Fibroblast of the aortic adventitia (primary cell): ENCODE measurements at regions not wholly inside any gene's neighbourhood (a gene's known extent, or its start where the extent isn't known, plus 50 kb on each side); places are given as distances from the start of the nearest gene placed in this dataset.
"Not testable (repeated sequence)": the region's sequence is repeated elsewhere in the genome, so short reads cannot be mapped to it uniquely, and the experiment has no call there.

ENCODE experiments used
- DNase-seq: peaks from one replicate; pipeline ENCODE4 v3.0.0-alpha.2; 2010; ENCODE audit warnings: low read depth
- H3K4me3 ChIP-seq: 2 replicates; pipeline ENCODE4 v1.5.1; 2011; ENCODE audit warnings: low read depth, mild to moderate bottlenecking, control low read depth, low read length, moderate library complexity
- TF ChIP-seq, protein P1 (sequence below): IDR thresholded peaks from 2 replicates; pipeline ENCODE4 v1.5.1; 2011; ENCODE audit warnings: mild to moderate bottlenecking, low read length, control low read depth, inconsistent platforms; ENCODE audit not compliant: insufficient read depth

DNA sequence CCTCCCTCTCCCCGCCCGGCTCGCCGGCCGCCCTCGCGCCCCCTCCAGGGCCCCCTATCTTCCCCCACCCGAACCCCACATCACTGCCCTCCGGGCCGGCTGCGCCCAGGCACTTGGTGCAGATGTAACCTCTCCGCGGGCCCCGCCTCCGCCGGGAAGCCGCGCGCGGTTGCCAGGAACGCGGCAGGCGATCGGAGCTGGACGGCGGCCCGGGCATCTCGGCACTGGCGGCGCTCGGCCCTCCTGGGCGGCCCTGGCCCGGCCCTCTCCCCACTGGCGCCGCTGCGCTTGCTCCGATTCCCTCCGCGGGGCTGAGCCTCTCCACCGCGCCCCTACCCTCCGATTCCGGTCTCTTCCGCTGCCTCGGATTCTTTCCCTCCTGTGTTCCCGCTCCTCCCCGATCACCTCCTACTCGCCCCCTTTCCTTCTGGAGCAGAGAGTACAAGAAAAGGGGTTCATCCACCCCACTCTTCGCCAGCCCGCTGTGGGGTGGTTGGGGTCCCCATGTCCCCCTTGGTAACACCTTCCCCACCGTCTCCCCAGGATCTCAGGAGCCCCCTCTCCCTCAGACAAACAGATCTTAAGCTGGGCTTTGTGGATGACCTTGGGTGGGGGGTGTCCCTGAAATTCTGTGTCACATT lies 70.6 kb downstream of the C9orf50 start:
- TF ChIP-seq, protein P1, sequence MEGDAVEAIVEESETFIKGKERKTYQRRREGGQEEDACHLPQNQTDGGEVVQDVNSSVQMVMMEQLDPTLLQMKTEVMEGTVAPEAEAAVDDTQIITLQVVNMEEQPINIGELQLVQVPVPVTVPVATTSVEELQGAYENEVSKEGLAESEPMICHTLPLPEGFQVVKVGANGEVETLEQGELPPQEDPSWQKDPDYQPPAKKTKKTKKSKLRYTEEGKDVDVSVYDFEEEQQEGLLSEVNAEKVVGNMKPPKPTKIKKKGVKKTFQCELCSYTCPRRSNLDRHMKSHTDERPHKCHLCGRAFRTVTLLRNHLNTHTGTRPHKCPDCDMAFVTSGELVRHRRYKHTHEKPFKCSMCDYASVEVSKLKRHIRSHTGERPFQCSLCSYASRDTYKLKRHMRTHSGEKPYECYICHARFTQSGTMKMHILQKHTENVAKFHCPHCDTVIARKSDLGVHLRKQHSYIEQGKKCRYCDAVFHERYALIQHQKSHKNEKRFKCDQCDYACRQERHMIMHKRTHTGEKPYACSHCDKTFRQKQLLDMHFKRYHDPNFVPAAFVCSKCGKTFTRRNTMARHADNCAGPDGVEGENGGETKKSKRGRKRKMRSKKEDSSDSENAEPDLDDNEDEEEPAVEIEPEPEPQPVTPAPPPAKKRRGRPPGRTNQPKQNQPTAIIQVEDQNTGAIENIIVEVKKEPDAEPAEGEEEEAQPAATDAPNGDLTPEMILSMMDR, result no peak
- peak overlapping the region; percentile 53 for H3K4me3 ChIP-seq
- peak; percentile 78 for DNase-seq

GRCh38 chr9:129549684-129550083 lies 71.2 kb downstream of the C9orf50 start:
- DNase-seq, result peak; percentile 51
- TF ChIP-seq, protein P1, result no peak
- H3K4me3 ChIP-seq, result peak overlapping the region; percentile 53

GRCh38 chr9:129549139-129549538 lies 71.8 kb downstream of the C9orf50 start:
- TF ChIP-seq, protein P1, result no peak
- peak overlapping the region; percentile 53 for H3K4me3 ChIP-seq
- DNase-seq, result peak; percentile 41

DNA sequence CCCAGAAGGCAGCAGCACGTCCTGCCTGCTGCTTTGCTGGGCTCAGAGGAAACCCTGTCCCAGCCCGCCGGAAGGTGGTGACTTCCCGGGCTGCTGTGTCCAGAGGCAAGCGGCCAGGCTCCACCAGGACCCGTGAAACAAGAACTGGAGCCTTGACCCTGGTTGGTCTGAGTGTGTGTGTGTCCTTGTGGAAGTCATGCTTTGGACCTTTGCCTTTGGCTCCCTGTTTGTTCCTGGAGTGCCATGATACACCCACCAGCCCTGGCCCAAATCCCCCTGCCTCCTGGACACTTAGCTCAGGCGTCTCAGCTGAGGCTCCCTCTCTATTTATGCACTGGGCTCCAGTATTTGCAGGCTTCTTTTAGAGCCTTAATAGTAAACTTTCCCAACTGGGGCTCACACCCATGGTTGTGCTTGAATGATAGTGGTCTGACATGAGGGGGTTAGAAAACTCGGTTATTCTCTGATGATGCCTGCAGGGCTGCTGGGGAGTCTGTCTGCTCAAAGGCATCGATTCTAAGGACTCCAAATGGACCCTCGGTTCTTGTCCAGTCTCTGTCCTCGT lies 72.2 kb downstream of the C9orf50 start:
- H3K4me3 ChIP-seq, result no peak overlapping the region
- no peak for DNase-seq
- TF ChIP-seq, protein P1, result no peak

DNA sequence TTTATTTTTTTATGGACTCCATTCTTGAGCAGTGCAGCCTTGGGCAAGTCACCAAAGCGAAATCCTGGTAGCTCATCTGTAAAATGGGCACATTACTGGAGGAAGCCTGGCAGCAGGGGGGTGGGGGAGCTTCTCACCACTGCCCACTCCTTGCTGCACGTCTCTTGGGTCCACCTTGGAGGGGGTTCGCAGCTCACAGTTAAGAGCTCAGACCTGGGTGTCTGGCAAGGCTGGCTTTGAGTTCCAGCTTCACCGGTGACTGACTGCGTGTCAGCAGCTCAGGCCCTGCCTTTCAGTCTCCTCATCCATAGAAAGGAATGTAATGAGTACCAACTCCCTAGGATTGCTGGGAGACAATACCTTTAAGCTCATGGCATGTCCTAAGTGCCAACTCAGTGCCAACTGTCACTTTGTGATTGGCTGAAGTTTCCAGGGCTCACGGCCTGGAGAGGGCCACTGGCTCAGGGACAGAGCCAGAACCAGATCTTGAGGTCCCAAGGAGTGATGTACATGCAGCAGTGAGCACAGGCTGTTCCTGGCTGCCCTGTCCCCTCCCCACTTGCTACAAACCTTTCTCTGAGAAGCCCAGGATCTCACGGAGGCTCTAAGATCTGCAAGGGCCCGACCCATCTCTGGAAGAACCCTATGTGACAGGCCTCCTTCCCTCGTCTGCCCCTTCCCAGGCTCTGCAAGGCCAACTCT lies 72.9 kb downstream of the C9orf50 start:
- TF ChIP-seq, protein P1, result no peak
- no peak overlapping the region for H3K4me3 ChIP-seq
- no peak for DNase-seq

- no peak for DNase-seq
- TF ChIP-seq, protein P1, result no peak
- no peak overlapping the region for H3K4me3 ChIP-seq
These were observed 73.8 kb downstream of the C9orf50 start for GRCh38 chr9:129547063-129547462.

DNA sequence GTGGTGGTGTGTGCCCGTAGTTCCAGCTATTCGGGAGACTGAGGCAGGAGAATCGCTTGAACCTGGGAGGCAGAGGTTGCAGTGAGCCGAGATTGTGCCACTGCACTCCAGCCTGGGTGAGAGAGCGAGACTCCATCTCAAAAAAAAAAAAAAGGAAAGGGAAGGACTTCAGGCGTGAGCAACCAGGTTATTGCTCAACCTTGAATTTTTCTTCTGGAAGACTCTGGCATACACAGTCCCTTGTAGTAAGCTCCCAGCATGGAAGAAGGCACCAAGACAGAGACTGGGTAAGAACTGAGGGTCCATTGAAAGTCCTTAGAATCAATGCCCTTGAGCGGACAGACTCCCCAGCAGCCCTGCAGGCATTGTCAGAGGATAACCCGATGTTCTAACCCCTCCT lies 75.0 kb downstream of the C9orf50 start:
- not testable (repeated sequence) for DNase-seq, H3K4me3 ChIP-seq
